T-helper 17 cell (primary cell): ENCODE measurements at regions not wholly inside any gene's neighbourhood (a gene's known extent, or its start where the extent isn't known, plus 50 kb on each side); places are given as distances from the start of the nearest gene placed in this dataset.
A peak's percentile ranks its signal among the peaks of the same experiment; 100 is the strongest.

ENCODE experiments used
- ATAC-seq: fragments of 150-1000 bp; cut with Tn5 transposase; 2 replicates; pipeline ENCODE4 v1.10.0; 2021; ENCODE audit warnings: mild to moderate bottlenecking, moderate library complexity
- DNase-seq, 3 donors: peaks; one replicate each; pipeline versions ENCODE4 v3.0.0 to v3.0.0-alpha.2; 2020 to 2021
- H3K9me3 ChIP-seq: one replicate; pipeline ENCODE4 v1.7.0; 2013; ENCODE audit warnings: low read length, mild to moderate bottlenecking; ENCODE audit not compliant: control insufficient read depth, poor library complexity, severe bottlenecking
- H3K27ac Mint-ChIP-seq: one replicate; pipeline ENCODE4 v1.8.0; 2022; ENCODE audit warnings: mild to moderate bottlenecking, moderate library complexity, mixed read lengths
- H3K27me3 Mint-ChIP-seq: one replicate; pipeline ENCODE4 v1.8.0; 2022; ENCODE audit warnings: mixed read lengths
- H3K36me3 Mint-ChIP-seq: one replicate; pipeline ENCODE4 v1.8.0; 2022; ENCODE audit warnings: low read depth, mixed read lengths
- H3K4me1 Mint-ChIP-seq: one replicate; pipeline ENCODE4 v1.8.0; 2022; ENCODE audit warnings: mild to moderate bottlenecking, mixed read lengths
- H3K4me3 Mint-ChIP-seq: one replicate; pipeline ENCODE4 v1.8.0; 2022; ENCODE audit warnings: mild to moderate bottlenecking, moderate library complexity, mixed read lengths

GRCh38 chr3:18767756-18768303 lies 342.7 kb upstream of the SATB1 start:
- H3K4me1 Mint-ChIP-seq, result no peaks in the 10 kb centered on the region
- no peaks in the 10 kb centered on the region for H3K36me3 Mint-ChIP-seq
- peaks cover 29% of the 10 kb centered on the region for H3K27me3 Mint-ChIP-seq
- H3K4me3 Mint-ChIP-seq, result no peak overlapping the region
- no peak overlapping the region for H3K27ac Mint-ChIP-seq
- no peaks in the 10 kb centered on the region for H3K9me3 ChIP-seq
- ATAC-seq (no peak), DNase-seq (no peak)

- Mint-ChIP-seq H3K36me3 (no peaks in the 10 kb centered on the region), H3K4me1 (no peaks in the 10 kb centered on the region), H3K27ac (no peak overlapping the region)
These were observed 341.8 kb upstream of the SATB1 start for GRCh38 chr3:18766974-18767373.

GRCh38 chr3:18765662-18766061 lies 340.5 kb upstream of the SATB1 start:
- Mint-ChIP-seq H3K27ac (no peak overlapping the region), H3K27me3 (peaks cover 20% of the 10 kb centered on the region), H3K4me3 (no peak overlapping the region), H3K4me1 (no peaks in the 10 kb centered on the region), H3K36me3 (no peaks in the 10 kb centered on the region)
- DNase-seq (no peak), ATAC-seq (no peak)
- no peaks in the 10 kb centered on the region for H3K9me3 ChIP-seq

More at GRCh38 chr3:18766974-18767373, 341.8 kb upstream of the SATB1 start:
- H3K9me3 ChIP-seq, result no peaks in the 10 kb centered on the region
- DNase-seq (no peak), ATAC-seq (no peak)
- Mint-ChIP-seq H3K27me3 (peaks cover 29% of the 10 kb centered on the region), H3K4me3 (no peak overlapping the region)

- H3K27ac Mint-ChIP-seq, result no peak overlapping the region
- H3K4me1 Mint-ChIP-seq, result no peaks in the 10 kb centered on the region
- H3K27me3 Mint-ChIP-seq, result peaks cover 16% of the 10 kb centered on the region
- DNase-seq (no peak), ATAC-seq (no peak)
- no peaks in the 10 kb centered on the region for H3K9me3 ChIP-seq
- H3K36me3 Mint-ChIP-seq, result no peaks in the 10 kb centered on the region
- no peak overlapping the region for H3K4me3 Mint-ChIP-seq
These were observed 340.0 kb upstream of the SATB1 start for GRCh38 chr3:18765161-18765560.

GRCh38 chr3:18761530-18761929 lies 336.4 kb upstream of the SATB1 start:
- H3K9me3 ChIP-seq, result no peaks in the 10 kb centered on the region
- ATAC-seq (no peak), DNase-seq (no peak)
- H3K4me3 Mint-ChIP-seq, result no peak overlapping the region
- peaks cover 3% of the 10 kb centered on the region for H3K36me3 Mint-ChIP-seq
- peaks cover 7% of the 10 kb centered on the region for H3K4me1 Mint-ChIP-seq
- H3K27ac Mint-ChIP-seq, result no peak overlapping the region
- H3K27me3 Mint-ChIP-seq, result no peaks in the 10 kb centered on the region

GRCh38 chr3:18758047-18758704 lies 333.0 kb upstream of the SATB1 start:
- no peaks in the 10 kb centered on the region for H3K9me3 ChIP-seq
- DNase-seq (peak in 1 of 3 donors; percentile 13), ATAC-seq (peak; percentile 97)
- Mint-ChIP-seq H3K36me3 (peaks cover 3% of the 10 kb centered on the region), H3K4me1 (peaks cover 15% of the 10 kb centered on the region), H3K27ac (peak overlapping the region; percentile 77), H3K27me3 (no peaks in the 10 kb centered on the region), H3K4me3 (no peak overlapping the region)

GRCh38 chr3:18757476-18757875 lies 332.3 kb upstream of the SATB1 start:
- no peak overlapping the region for H3K4me3 Mint-ChIP-seq
- DNase-seq (no peak), ATAC-seq (no peak)
- H3K9me3 ChIP-seq, result no peaks in the 10 kb centered on the region
- peaks cover 15% of the 10 kb centered on the region for H3K4me1 Mint-ChIP-seq
- peak overlapping the region; percentile 77 for H3K27ac Mint-ChIP-seq
- H3K27me3 Mint-ChIP-seq, result no peaks in the 10 kb centered on the region
- peaks cover 3% of the 10 kb centered on the region for H3K36me3 Mint-ChIP-seq

GRCh38 chr3:18752273-18752934 lies 327.3 kb upstream of the SATB1 start:
- H3K36me3 Mint-ChIP-seq, result peaks cover 3% of the 10 kb centered on the region
- no peaks in the 10 kb centered on the region for H3K27me3 Mint-ChIP-seq
- H3K27ac Mint-ChIP-seq, result no peak overlapping the region
- DNase-seq, result no peak
- H3K9me3 ChIP-seq, result no peaks in the 10 kb centered on the region
- peaks cover 16% of the 10 kb centered on the region for H3K4me1 Mint-ChIP-seq
- peak; percentile 56 for ATAC-seq
- H3K4me3 Mint-ChIP-seq, result no peak overlapping the region

- no peak overlapping the region for H3K27ac Mint-ChIP-seq
- H3K36me3 Mint-ChIP-seq, result no peaks in the 10 kb centered on the region
- H3K9me3 ChIP-seq, result no peaks in the 10 kb centered on the region
- no peak for DNase-seq
- no peaks in the 10 kb centered on the region for H3K27me3 Mint-ChIP-seq
- H3K4me3 Mint-ChIP-seq, result no peak overlapping the region
- peaks cover 13% of the 10 kb centered on the region for H3K4me1 Mint-ChIP-seq
- ATAC-seq, result no peak
These were observed 326.4 kb upstream of the SATB1 start for GRCh38 chr3:18751514-18751913.

GRCh38 chr3:18747383-18747782 lies 322.2 kb upstream of the SATB1 start:
- Mint-ChIP-seq H3K4me1 (peaks cover 26% of the 10 kb centered on the region), H3K27ac (no peak overlapping the region), H3K4me3 (no peak overlapping the region), H3K36me3 (no peaks in the 10 kb centered on the region), H3K27me3 (no peaks in the 10 kb centered on the region)
- no peak for ATAC-seq
- H3K9me3 ChIP-seq, result no peaks in the 10 kb centered on the region
- no peak for DNase-seq

GRCh38 chr3:18745472-18745871 lies 320.3 kb upstream of the SATB1 start:
- Mint-ChIP-seq H3K4me1 (peaks cover 38% of the 10 kb centered on the region), H3K36me3 (peaks cover 2% of the 10 kb centered on the region), H3K27me3 (no peaks in the 10 kb centered on the region), H3K27ac (no peak overlapping the region), H3K4me3 (no peak overlapping the region)
- DNase-seq, result no peak
- no peak for ATAC-seq
- no peaks in the 10 kb centered on the region for H3K9me3 ChIP-seq

GRCh38 chr3:18744472-18744871 lies 319.3 kb upstream of the SATB1 start:
- DNase-seq (no peak), ATAC-seq (no peak)
- H3K4me3 Mint-ChIP-seq, result peak overlapping the region; percentile 64
- peaks cover 2% of the 10 kb centered on the region for H3K36me3 Mint-ChIP-seq
- H3K4me1 Mint-ChIP-seq, result peaks cover 45% of the 10 kb centered on the region
- H3K27me3 Mint-ChIP-seq, result no peaks in the 10 kb centered on the region
- H3K27ac Mint-ChIP-seq, result peak overlapping the region; percentile 99
- no peaks in the 10 kb centered on the region for H3K9me3 ChIP-seq

GRCh38 chr3:18743761-18744160 lies 318.6 kb upstream of the SATB1 start:
- peak overlapping the region; percentile 64 for H3K4me3 Mint-ChIP-seq
- DNase-seq, result no peak
- H3K4me1 Mint-ChIP-seq, result peaks cover 52% of the 10 kb centered on the region
- peak overlapping the region; percentile 99 for H3K27ac Mint-ChIP-seq
- no peaks in the 10 kb centered on the region for H3K27me3 Mint-ChIP-seq
- no peaks in the 10 kb centered on the region for H3K9me3 ChIP-seq
- H3K36me3 Mint-ChIP-seq, result peaks cover 2% of the 10 kb centered on the region
- ATAC-seq, result no peak
